ENCODE measurements at regions not wholly inside any gene's neighbourhood (a gene's known extent, or its start where the extent isn't known, plus 50 kb on each side); places are given as distances from the start of the nearest gene placed in this dataset.

GRCh38 chr13:68850160-68850559, 1257.5 kb upstream of the ATXN8OS start:
- TF ChIP-seq CTCF (conservative IDR thresholded peaks at IDR 0.05 in 1 of 2, IDR thresholded peaks at IDR 0.05 in 1 of 2; ENCODE audit: low read depth in 1 of 2, low read length in 2 of 2): no peak
- TF ChIP-seq EZH2 (IDR thresholded peaks at IDR 0.05; ENCODE audit: low read length, missing control alignments): no peak

Measured in fibroblast of lung (primary cell).